GM12878 (cell line): ENCODE measurements at regions not wholly inside any gene's neighbourhood (a gene's known extent, or its start where the extent isn't known, plus 50 kb on each side); places are given as distances from the start of the nearest gene placed in this dataset.
"Not testable (repeated sequence)": the region's sequence is repeated elsewhere in the genome, so short reads cannot be mapped to it uniquely, and the experiment has no call there.

Source experiments
- CTCF ChIP-seq, 3 experiments: IDR thresholded peaks in 2 of 3; conservative IDR thresholded peaks in 1 of 3; 2 replicates each; pipeline ENCODE4 v1.5.1; 2011; ENCODE audit warnings: low read depth in 3 of 3, low read length in 3 of 3, mild to moderate bottlenecking in 3 of 3, control low read depth in 2 of 3, moderate library complexity in 2 of 3, inconsistent platforms in 1 of 3, mixed read lengths in 1 of 3; ENCODE audit not compliant: control insufficient read depth in 2 of 3, insufficient read depth in 1 of 3; ENCODE audit errors: extremely low read depth in 1 of 3
- IRF4 ChIP-seq: IDR thresholded peaks from 2 replicates; pipeline ENCODE4 v1.6.1; 2011; ENCODE audit warnings: low read depth, low read length
- JUNB ChIP-seq: IDR thresholded peaks from 2 replicates; pipeline ENCODE4 v1.6.1; 2016; ENCODE audit warnings: antibody characterized with exemption, mild to moderate bottlenecking
- NRF1 ChIP-seq: conservative IDR thresholded peaks from 2 replicates; pipeline ENCODE4 v1.6.1; 2011; ENCODE audit warnings: mild to moderate bottlenecking, low read depth, low read length, improper control_type of control experiment
- PML ChIP-seq: IDR thresholded peaks from 2 replicates; pipeline ENCODE4 v1.6.1; 2012; ENCODE audit warnings: low read length, inconsistent platforms
- POLR2A ChIP-seq: IDR thresholded peaks from 2 replicates; pipeline ENCODE4 v1.6.1; 2011; ENCODE audit warnings: low read depth, mild to moderate bottlenecking, low read length
- POLR2AphosphoS5 ChIP-seq: IDR thresholded peaks from 2 replicates; pipeline ENCODE4 v1.6.1; 2011; ENCODE audit warnings: mild to moderate bottlenecking, low read length, inconsistent platforms
- SKIL ChIP-seq: fragments of 450-650 bp; IDR thresholded peaks from 2 replicates; pipeline ENCODE4 v1.6.1; 2017; ENCODE audit warnings: mild to moderate bottlenecking, low read depth, inconsistent platforms; ENCODE audit not compliant: poor library complexity, severe bottlenecking
- TF ChIP-seq, protein P1 (sequence below): fragments of 450-650 bp; IDR thresholded peaks from 2 replicates; pipeline ENCODE4 v1.6.1; 2017; ENCODE audit warnings: mild to moderate bottlenecking, moderate library complexity
- TF ChIP-seq, protein P2 (sequence below): IDR thresholded peaks from 2 replicates; pipeline ENCODE4 v1.6.1; 2012; ENCODE audit warnings: low read depth, low read length, improper control_type of control experiment

DNA sequence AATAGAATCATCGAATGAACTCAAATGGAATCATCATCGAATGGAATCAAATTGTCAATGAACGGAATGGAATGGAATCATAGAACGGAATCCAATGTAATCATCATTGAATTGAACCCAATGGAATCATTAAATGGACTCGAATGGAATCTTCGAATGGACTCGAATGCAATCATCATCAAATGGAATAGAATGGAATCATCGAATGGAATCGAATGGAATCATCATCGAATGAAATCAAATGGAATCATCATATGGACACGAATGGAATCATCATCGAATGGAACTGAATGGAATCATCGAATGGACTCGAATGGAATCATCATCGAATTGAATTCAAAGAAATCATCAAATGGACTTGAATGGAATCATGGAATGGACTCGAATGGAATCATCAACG is 226.2 kb downstream of the SHCBP1 start:
- TF ChIP-seq, protein P1, sequence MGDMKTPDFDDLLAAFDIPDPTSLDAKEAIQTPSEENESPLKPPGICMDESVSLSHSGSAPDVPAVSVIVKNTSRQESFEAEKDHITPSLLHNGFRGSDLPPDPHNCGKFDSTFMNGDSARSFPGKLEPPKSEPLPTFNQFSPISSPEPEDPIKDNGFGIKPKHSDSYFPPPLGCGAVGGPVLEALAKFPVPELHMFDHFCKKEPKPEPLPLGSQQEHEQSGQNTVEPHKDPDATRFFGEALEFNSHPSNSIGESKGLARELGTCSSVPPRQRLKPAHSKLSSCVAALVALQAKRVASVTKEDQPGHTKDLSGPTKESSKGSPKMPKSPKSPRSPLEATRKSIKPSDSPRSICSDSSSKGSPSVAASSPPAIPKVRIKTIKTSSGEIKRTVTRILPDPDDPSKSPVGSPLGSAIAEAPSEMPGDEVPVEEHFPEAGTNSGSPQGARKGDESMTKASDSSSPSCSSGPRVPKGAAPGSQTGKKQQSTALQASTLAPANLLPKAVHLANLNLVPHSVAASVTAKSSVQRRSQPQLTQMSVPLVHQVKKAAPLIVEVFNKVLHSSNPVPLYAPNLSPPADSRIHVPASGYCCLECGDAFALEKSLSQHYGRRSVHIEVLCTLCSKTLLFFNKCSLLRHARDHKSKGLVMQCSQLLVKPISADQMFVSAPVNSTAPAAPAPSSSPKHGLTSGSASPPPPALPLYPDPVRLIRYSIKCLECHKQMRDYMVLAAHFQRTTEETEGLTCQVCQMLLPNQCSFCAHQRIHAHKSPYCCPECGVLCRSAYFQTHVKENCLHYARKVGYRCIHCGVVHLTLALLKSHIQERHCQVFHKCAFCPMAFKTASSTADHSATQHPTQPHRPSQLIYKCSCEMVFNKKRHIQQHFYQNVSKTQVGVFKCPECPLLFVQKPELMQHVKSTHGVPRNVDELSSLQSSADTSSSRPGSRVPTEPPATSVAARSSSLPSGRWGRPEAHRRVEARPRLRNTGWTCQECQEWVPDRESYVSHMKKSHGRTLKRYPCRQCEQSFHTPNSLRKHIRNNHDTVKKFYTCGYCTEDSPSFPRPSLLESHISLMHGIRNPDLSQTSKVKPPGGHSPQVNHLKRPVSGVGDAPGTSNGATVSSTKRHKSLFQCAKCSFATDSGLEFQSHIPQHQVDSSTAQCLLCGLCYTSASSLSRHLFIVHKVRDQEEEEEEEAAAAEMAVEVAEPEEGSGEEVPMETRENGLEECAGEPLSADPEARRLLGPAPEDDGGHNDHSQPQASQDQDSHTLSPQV = not testable (repeated sequence)
- not testable (repeated sequence) for TF ChIP-seq IRF4; CTCF (IDR thresholded peaks at IDR 0.05 in 2 of 3, conservative IDR thresholded peaks at IDR 0.05 in 1 of 3; ENCODE audit: control insufficient read depth in 2 of 3, extremely low read depth in 1 of 3, insufficient read depth in 1 of 3, low read depth in 3 of 3, low read length in 3 of 3); POLR2AphosphoS5; JUNB; PML; SKIL; POLR2A; NRF1
- TF ChIP-seq, protein P2, sequence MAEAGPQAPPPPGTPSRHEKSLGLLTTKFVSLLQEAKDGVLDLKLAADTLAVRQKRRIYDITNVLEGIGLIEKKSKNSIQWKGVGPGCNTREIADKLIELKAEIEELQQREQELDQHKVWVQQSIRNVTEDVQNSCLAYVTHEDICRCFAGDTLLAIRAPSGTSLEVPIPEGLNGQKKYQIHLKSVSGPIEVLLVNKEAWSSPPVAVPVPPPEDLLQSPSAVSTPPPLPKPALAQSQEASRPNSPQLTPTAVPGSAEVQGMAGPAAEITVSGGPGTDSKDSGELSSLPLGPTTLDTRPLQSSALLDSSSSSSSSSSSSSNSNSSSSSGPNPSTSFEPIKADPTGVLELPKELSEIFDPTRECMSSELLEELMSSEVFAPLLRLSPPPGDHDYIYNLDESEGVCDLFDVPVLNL = not testable (repeated sequence)
